ENCODE measurements at regions not wholly inside any gene's neighbourhood (a gene's known extent, or its start where the extent isn't known, plus 50 kb on each side); places are given as distances from the start of the nearest gene placed in this dataset.

- TF ChIP-seq POLR2A (IDR thresholded peaks at IDR 0.05) = no peak
- TF ChIP-seq, protein P1, sequence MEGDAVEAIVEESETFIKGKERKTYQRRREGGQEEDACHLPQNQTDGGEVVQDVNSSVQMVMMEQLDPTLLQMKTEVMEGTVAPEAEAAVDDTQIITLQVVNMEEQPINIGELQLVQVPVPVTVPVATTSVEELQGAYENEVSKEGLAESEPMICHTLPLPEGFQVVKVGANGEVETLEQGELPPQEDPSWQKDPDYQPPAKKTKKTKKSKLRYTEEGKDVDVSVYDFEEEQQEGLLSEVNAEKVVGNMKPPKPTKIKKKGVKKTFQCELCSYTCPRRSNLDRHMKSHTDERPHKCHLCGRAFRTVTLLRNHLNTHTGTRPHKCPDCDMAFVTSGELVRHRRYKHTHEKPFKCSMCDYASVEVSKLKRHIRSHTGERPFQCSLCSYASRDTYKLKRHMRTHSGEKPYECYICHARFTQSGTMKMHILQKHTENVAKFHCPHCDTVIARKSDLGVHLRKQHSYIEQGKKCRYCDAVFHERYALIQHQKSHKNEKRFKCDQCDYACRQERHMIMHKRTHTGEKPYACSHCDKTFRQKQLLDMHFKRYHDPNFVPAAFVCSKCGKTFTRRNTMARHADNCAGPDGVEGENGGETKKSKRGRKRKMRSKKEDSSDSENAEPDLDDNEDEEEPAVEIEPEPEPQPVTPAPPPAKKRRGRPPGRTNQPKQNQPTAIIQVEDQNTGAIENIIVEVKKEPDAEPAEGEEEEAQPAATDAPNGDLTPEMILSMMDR (IDR thresholded peaks at IDR 0.05) = no peak
These were observed 363.2 kb upstream of the SFSWAP start for GRCh38 chr12:131347732-131348131.
